Duodenal mucosa (tissue), 2 donors: ENCODE measurements at regions not wholly inside any gene's neighbourhood (a gene's known extent, or its start where the extent isn't known, plus 50 kb on each side); places are given as distances from the start of the nearest gene placed in this dataset.

Experiments
- H3K27ac ChIP-seq: one replicate; pipeline ENCODE4 v1.7.0; 2013; ENCODE audit warnings: low read depth, low read length
- H3K27me3 ChIP-seq, 2 donors: one replicate each; pipeline ENCODE4 v1.7.0; 2013; ENCODE audit warnings: low read length in 2 of 2, control low read depth in 1 of 2; ENCODE audit not compliant: insufficient read depth in 2 of 2, control insufficient read depth in 1 of 2
- H3K36me3 ChIP-seq, 2 donors: one replicate each; pipeline ENCODE4 v1.7.0; 2013; ENCODE audit warnings: low read length in 2 of 2, control low read depth in 1 of 2; ENCODE audit not compliant: insufficient read depth in 2 of 2, control insufficient read depth in 1 of 2
- H3K4me1 ChIP-seq, 2 donors: one replicate each; pipeline ENCODE4 v1.7.0; 2013; ENCODE audit warnings: low read length in 2 of 2, control low read depth in 1 of 2; ENCODE audit not compliant: insufficient read depth in 2 of 2, control insufficient read depth in 1 of 2
- H3K4me3 ChIP-seq, 2 donors: one replicate each; pipeline ENCODE4 v1.7.0; 2013; ENCODE audit warnings: low read length in 2 of 2, low read depth in 1 of 2
- H3K9ac ChIP-seq, 2 donors: one replicate each; pipeline ENCODE4 v1.7.0; 2013; ENCODE audit warnings: low read length in 2 of 2, low read depth in 1 of 2
- H3K9me3 ChIP-seq, 2 donors: one replicate each; pipeline ENCODE4 v1.7.0; 2013; ENCODE audit warnings: low read length in 2 of 2, control low read depth in 1 of 2; ENCODE audit not compliant: control insufficient read depth in 1 of 2

DNA sequence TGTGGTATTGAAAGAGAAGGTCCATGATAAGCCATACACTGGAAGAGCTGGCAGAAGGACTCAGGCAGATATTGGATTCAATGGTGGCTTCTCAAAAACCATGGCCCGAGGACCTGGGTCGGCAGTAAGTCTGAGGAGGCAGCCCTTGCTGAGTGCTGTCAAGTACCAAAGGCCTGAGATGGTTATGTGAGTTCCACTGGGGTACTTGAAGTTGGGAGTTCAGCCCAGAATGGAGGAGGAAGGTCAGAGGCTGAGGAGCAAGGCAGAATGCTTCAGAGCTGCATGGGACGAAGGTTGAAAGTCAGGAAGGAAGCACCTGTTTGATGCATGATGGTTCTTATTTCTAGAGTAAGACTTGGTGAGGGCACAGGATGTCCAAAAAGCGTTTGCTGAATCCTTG, 194.9 kb downstream of the DIRAS2 start:
- no peak overlapping the region for H3K9ac ChIP-seq
- H3K4me1 ChIP-seq = no peaks in the 10 kb centered on the region
- no peak overlapping the region for H3K27ac ChIP-seq
- H3K36me3 ChIP-seq = no peaks in the 10 kb centered on the region
- no peak overlapping the region for H3K4me3 ChIP-seq
- no peaks in the 10 kb centered on the region for H3K9me3 ChIP-seq
- no peaks in the 10 kb centered on the region for H3K27me3 ChIP-seq

DNA sequence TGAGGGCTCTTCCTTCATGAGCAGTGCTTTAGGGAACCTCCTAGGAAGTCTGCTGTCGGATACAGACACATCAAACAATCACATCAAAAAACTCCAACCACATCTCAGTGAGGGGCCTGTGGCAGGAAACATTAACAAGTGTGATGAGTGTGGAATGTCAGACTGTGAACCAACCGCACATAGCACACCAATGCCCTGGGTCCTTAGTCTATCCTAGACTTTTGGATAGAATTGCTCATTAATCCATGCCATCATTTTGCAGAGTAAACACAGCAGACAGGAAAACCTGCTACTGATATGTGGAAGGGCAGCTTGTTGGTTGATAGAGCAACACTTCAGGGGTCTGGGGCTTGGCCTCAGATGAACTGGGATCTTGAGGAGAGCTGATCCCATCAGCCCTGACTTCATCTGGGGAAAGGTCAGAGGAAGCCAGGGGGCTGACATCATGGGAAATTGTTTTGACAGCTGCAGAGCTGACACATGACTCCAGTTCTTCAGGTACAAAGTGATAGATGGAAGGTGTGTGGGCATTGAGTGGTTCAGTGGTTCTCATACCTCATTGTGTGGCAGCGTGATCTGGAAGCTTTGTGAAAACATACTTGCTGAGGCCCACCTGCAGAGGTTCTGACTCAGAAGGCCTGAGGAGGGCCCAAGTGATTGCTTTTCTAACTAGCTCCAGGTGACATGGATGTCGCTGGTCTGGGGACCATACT, 193.3 kb downstream of the DIRAS2 start:
- H3K9ac ChIP-seq = no peak overlapping the region
- no peaks in the 10 kb centered on the region for H3K27me3 ChIP-seq
- H3K9me3 ChIP-seq = no peaks in the 10 kb centered on the region

DNA sequence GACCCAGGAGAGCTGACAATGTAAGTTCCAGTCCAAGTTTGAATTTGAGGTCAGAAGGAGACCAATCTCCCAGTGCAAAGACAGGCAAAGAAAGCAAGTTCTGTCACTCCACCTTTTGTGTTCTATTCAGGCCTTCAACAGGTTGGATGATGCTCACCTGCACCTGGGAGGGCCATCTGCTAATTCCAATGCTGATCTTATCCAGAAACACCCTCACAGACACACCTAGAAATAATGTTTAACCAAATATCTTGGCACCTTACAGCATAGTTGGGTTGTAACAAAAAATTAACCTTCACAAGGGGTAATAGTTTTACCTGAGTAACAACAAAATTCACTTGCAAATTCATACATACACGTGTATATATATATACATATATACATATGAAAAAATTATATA, 190.8 kb downstream of the DIRAS2 start:
- H3K36me3 ChIP-seq = no peaks in the 10 kb centered on the region
- H3K9me3 ChIP-seq = no peaks in the 10 kb centered on the region
- no peaks in the 10 kb centered on the region for H3K4me1 ChIP-seq
- no peak overlapping the region for H3K27ac ChIP-seq
- H3K27me3 ChIP-seq = no peaks in the 10 kb centered on the region
- no peak overlapping the region for H3K9ac ChIP-seq
- no peak overlapping the region for H3K4me3 ChIP-seq

More for the DNA sequence above, 193.3 kb downstream of the DIRAS2 start:
- no peak overlapping the region for H3K27ac ChIP-seq
- no peaks in the 10 kb centered on the region for H3K36me3 ChIP-seq
- no peak overlapping the region for H3K4me3 ChIP-seq
- H3K4me1 ChIP-seq = no peaks in the 10 kb centered on the region

DNA sequence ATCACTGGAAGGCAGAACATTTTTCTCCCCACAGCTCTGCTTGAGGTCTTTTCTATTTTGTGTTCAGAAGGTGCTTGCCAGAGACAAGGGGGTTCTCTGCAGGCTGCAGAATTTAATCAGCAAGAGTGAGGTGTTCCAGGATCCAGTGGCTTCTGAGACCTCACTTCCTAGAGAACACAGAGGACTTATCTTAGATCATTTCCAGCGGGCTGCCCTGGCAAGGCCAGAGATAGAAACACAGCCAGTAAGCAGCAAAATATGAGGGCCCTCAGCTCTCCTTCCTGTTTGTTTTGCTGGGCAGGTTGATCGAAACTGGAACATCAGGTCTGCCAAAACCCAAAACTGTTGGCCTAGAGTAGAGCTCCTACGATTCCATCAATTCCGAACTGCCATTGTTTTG, 187.3 kb downstream of the DIRAS2 start:
- Histone ChIP-seq H3K27ac (no peak overlapping the region), H3K27me3 (no peaks in the 10 kb centered on the region), H3K9ac (no peak overlapping the region), H3K36me3 (no peaks in the 10 kb centered on the region), H3K4me1 (peaks cover 0 to 14% of the 10 kb centered on the region in 2 donors), H3K4me3 (no peak overlapping the region), H3K9me3 (no peaks in the 10 kb centered on the region)

DNA sequence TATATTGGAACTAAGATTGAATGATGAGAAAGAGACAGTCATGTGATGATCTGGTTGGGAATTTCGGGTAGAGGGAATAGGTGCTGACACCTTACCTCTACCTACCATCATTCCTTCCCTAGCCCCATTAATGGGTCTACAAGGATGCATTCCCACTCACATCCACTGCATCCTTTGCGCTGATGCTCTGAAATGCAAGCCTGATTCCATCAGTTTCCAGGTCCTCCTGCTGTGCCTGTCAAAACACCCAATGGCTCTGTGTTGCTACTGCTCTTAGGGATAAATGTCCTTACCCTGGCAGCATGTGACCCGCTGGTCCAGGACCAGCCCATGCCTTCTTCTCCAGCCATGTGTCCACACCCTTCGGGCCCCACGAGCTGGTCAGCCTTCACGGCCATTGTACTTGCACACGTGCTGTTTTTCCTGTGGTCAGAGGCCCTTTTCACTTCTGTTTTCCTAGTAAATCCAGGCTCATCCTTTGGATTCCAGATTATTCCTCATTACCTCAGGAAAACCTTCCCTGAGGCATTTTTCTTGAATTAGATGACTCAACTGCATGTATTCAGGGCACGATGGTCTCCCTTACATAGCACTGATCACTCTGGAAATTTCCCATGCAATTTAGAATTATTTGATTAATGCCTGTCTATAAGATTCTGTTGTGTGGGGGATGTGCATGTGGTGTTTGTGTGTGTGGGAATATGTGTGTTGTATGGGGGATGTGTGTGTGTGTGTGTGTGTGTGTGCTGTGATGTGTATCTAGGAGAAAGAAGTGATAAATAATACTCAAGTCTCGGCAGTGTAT, 185.0 kb downstream of the DIRAS2 start:
- Histone ChIP-seq H3K9ac (no peak overlapping the region), H3K27ac (no peak overlapping the region), H3K4me1 (peaks cover 0 to 15% of the 10 kb centered on the region in 2 donors), H3K9me3 (no peaks in the 10 kb centered on the region), H3K36me3 (no peaks in the 10 kb centered on the region), H3K4me3 (no peak overlapping the region), H3K27me3 (no peaks in the 10 kb centered on the region)

DNA sequence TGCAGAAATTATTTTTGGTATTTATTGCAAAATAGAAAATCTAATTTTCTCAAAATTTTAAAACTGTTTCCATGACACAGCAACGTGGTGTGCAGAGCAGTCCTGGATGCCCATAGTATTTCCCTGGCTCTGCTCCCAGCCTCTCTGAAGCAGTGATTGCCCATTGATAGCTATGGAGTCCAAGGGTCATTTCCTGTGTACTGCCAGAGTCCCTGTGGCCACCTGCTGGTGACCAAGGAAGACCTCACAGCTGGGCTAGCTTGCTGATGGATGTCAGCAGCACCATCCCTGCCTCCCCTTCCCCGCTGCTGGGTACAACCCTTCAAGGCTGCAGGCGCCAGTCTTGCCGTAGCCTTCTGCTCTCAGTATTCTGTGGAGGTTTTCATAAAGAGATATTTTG, 184.1 kb downstream of the DIRAS2 start:
- Histone ChIP-seq H3K9ac (no peak overlapping the region), H3K4me3 (no peak overlapping the region), H3K36me3 (no peaks in the 10 kb centered on the region), H3K4me1 (peaks cover 0 to 15% of the 10 kb centered on the region in 2 donors), H3K27ac (no peak overlapping the region), H3K27me3 (no peaks in the 10 kb centered on the region), H3K9me3 (no peaks in the 10 kb centered on the region)

DNA sequence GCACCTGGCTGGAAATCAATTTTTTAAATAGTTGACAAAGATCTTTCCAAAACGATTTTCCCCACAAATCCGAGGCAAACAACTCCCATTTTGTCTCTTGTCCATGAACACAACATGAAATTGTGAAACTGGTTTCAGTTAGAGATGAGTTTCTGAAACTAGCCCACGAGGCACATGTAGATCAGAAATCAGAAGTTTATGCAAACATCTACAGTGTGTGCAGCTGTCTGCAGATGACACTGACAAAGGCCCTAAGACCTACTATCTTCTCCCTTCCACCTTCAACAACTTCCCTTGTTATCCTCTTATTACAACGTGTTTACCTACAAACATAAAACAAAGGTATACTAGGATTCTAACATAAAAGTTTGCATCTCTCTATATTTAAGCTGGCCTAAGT, 183.3 kb downstream of the DIRAS2 start:
- H3K36me3 ChIP-seq = no peaks in the 10 kb centered on the region
- no peaks in the 10 kb centered on the region for H3K27me3 ChIP-seq
- no peak overlapping the region for H3K27ac ChIP-seq
- H3K4me3 ChIP-seq = no peak overlapping the region
- no peak overlapping the region for H3K9ac ChIP-seq
- no peaks in the 10 kb centered on the region for H3K9me3 ChIP-seq
- peaks cover 0 to 15% of the 10 kb centered on the region in 2 donors for H3K4me1 ChIP-seq

DNA sequence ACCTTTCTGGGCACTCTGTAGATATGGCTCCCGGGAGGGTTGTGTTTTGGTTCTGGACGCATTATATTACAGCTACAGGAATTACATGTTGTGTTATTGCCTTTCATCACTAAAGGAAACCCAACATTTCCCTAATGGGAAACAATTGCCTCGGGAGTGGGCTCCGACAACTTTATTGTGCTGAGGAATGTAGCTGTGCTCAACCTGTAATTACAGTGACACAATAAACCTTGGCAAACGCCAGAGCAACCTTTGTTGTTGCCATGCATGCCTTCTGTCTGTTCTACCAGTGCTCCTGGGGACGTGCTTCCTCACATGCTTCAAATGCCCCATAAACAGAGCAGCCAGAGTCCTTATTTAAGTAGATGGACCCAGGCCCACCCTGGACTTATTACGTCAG, 182.4 kb downstream of the DIRAS2 start:
- H3K4me3 ChIP-seq = no peak overlapping the region
- no peaks in the 10 kb centered on the region for H3K9me3 ChIP-seq
- no peaks in the 10 kb centered on the region for H3K36me3 ChIP-seq
- no peak overlapping the region for H3K27ac ChIP-seq
- H3K27me3 ChIP-seq = no peaks in the 10 kb centered on the region
- no peak overlapping the region for H3K9ac ChIP-seq
- H3K4me1 ChIP-seq = peaks cover 0 to 15% of the 10 kb centered on the region in 2 donors

DNA sequence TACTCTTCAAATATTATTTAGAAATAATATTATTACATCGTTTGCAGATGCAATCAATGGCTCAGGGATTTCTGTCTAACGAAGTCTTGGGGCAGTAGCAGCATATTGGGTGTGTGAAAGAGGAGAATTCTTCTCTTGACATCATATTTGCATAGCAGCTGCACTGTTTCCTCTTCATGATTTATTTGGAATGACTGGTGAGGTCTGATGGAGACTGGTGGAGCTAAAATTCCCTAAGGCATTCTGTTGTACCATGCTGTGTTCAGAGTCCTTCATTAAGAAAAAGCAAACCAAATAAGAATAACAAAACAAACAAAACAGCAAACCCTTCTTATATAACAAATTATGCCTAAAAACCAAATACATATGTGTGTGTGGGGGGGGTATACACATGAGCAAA, 177.6 kb downstream of the DIRAS2 start:
- H3K27me3 ChIP-seq = no peaks in the 10 kb centered on the region
- H3K27ac ChIP-seq = no peak overlapping the region
- no peaks in the 10 kb centered on the region for H3K9me3 ChIP-seq
- H3K4me1 ChIP-seq = peaks cover 0 to 5% of the 10 kb centered on the region in 2 donors
- H3K9ac ChIP-seq = no peak overlapping the region
- H3K36me3 ChIP-seq = no peaks in the 10 kb centered on the region
- no peak overlapping the region for H3K4me3 ChIP-seq

DNA sequence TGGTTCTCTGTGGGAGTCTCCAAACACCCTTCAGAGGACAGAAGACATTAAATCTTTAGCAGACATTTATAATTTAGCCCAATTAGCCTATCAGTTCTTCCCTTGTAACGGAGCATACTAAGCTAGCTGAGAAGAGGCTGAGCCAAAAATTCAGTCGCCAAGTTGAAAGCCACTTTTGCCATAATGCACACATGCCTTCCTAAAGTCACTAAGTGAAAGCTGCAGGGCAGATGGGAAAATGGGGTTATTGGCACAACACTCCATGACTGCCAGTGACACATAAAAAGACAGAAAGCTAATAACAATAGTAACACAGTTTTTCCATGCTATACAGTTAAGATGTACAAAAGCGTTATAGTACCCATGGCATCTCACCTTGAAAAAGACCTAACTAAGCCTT, 176.2 kb downstream of the DIRAS2 start:
- Histone ChIP-seq H3K27me3 (no peaks in the 10 kb centered on the region), H3K9me3 (no peaks in the 10 kb centered on the region), H3K36me3 (no peaks in the 10 kb centered on the region), H3K27ac (no peak overlapping the region), H3K4me1 (no peaks in the 10 kb centered on the region), H3K9ac (no peak overlapping the region), H3K4me3 (no peak overlapping the region)
